AG10803 (cell line): ENCODE measurements at regions not wholly inside any gene's neighbourhood (a gene's known extent, or its start where the extent isn't known, plus 50 kb on each side); places are given as distances from the start of the nearest gene placed in this dataset.

Source experiments
- DNase-seq: peaks from one replicate; pipeline ENCODE4 v3.0.0; 2010; ENCODE audit warnings: low read depth
- H3K4me3 ChIP-seq: 2 replicates; pipeline ENCODE4 v1.5.1; 2011; ENCODE audit warnings: mild to moderate bottlenecking, low read length, control low read depth
- CTCF ChIP-seq: conservative IDR thresholded peaks from 2 replicates; pipeline ENCODE4 v1.5.1; 2011; ENCODE audit warnings: mild to moderate bottlenecking, low read length, control low read depth, inconsistent platforms

GRCh38 chr22:48887394-48888332 lies 940.0 kb downstream of the BRD1 start:
- H3K4me3 ChIP-seq: no peak overlapping the region
- no peak for TF ChIP-seq CTCF
- no peak for DNase-seq

DNA sequence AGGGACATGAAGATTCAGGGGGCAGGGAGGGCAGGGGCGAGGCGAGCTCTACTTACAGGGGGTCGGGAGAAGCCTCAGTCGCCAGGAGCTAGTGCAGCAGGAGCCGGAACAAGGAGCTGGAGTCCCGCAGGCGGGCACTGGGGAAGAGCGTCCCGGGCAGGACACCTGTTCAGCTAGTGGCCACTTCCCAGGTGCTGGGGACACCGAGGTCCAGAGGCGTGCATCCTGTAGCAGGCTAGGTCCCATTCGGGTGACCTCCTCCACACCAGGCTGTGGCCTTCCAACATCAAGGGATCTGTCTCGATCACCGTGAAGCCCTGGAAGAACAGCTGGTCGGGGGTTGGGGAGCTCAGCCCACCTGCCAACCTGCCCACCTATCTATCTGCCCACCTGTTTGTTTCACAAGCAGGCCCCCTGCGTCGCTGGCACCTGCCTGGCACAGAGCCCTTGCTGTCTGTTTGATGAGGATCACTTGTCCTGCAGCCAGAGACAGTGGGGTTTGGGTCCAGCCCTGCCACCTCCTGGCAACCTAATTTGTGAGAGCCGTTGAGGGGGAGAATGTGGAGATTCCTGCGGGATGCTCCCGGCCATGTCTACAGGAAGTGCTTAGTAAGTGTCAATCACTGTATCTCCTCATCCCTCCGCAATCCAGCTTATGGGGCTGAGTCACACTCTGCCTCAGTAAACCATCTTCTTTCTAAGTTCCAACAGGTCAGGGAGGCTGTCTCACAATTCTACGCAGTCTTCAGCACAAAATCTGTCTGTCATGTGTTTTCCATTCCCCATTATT lies 940.9 kb downstream of the BRD1 start:
- no peak overlapping the region for H3K4me3 ChIP-seq
- no peak for DNase-seq
- no peak for TF ChIP-seq CTCF

DNA sequence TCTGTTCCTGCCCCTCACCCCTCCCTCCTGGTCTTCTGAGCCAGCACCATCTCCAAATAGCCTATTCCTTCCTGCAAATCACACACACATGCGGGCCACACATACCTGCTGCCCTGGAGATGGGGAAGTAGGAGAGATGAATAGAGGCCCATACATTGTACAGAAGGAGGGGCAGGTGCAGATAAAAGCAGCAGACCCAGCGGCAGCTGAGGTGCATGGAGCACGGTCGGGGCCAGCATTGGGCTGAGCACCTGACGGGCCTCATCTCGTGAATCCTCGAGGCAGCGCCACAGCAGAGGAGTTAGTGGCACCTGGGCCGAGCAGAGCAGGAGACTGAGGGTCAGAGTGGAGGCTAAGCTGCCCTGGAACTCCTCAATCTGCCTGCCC lies 941.8 kb downstream of the BRD1 start:
- no peak for TF ChIP-seq CTCF
- DNase-seq: no peak
- no peak overlapping the region for H3K4me3 ChIP-seq

DNA sequence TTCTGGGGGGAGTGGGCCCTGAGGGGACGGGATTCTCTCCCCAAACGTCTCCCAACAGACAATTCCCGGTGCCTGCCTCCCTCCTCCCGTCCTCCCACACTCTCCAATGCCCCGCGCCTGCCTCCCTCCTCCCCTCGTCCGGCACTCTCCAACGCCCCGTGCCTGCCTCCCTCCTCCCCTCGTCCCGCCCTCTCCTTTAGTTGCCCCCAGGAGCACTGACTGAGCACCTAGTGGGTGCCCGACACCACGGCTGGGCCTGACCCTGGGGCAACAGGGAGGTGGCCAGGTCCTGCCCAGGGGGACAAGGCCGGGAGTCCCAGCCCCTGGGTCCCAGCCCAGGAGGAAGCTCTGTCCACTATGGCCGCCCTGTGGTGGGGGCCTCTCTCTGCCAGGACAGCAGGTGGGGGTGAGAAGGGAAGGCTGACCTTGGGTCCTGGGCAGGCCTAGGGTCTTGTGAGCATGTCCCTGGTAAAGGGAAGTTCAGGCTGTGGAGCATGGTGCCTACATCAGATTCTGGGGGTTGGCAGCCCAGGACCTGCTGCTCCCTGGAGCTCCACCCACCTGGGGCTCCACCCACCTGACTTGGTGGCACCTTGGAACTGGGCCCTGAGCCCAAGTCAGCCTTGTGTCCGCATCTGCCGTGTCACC lies 942.3 kb downstream of the BRD1 start:
- no peak for TF ChIP-seq CTCF

GRCh38 chr22:48884786-48885185 lies 942.9 kb downstream of the BRD1 start:
- no peak for TF ChIP-seq CTCF
- DNase-seq: no peak
- H3K4me3 ChIP-seq: no peak overlapping the region

More for the DNA sequence above, 942.3 kb downstream of the BRD1 start:
- no peak overlapping the region for H3K4me3 ChIP-seq
- DNase-seq: no peak

- no peak for TF ChIP-seq CTCF
- no peak for DNase-seq
- no peak overlapping the region for H3K4me3 ChIP-seq
Measured at GRCh38 chr22:48884324-48884723, 943.3 kb downstream of the BRD1 start.
